Parathyroid adenoma (tissue), 2 donors: ENCODE measurements at regions not wholly inside any gene's neighbourhood (a gene's known extent, or its start where the extent isn't known, plus 50 kb on each side); places are given as distances from the start of the nearest gene placed in this dataset.
"Not testable (repeated sequence)": the region's sequence is repeated elsewhere in the genome, so short reads cannot be mapped to it uniquely, and the experiment has no call there.

Experiments
- H2AFZ ChIP-seq: fragments of 300-600 bp; sonication (generic); one replicate; pipeline ENCODE4 v1.7.0; 2017; ENCODE audit warnings: antibody characterized with exemption, mild to moderate bottlenecking
- H3K27ac ChIP-seq: fragments of 300-600 bp; sonication (generic); one replicate; pipeline ENCODE4 v1.7.0; 2017
- H3K27me3 ChIP-seq: fragments of 300-600 bp; sonication (generic); one replicate; pipeline ENCODE4 v1.7.0; 2017; ENCODE audit warnings: low read length; ENCODE audit not compliant: control insufficient read depth, insufficient read depth
- H3K36me3 ChIP-seq: fragments of 300-600 bp; sonication (generic); one replicate; pipeline ENCODE4 v1.7.0; 2017; ENCODE audit warnings: low read length; ENCODE audit not compliant: control insufficient read depth, insufficient read depth
- H3K4me1 ChIP-seq: fragments of 300-600 bp; sonication (generic); one replicate; pipeline ENCODE4 v1.7.0; 2017; ENCODE audit warnings: control low read depth
- H3K4me2 ChIP-seq: fragments of 300-600 bp; sonication (generic); one replicate; pipeline ENCODE4 v1.7.0; 2017; ENCODE audit warnings: low read length
- H3K4me3 ChIP-seq: fragments of 300-600 bp; sonication (generic); one replicate; pipeline ENCODE4 v1.7.0; 2017; ENCODE audit warnings: low read depth, low read length
- H3K79me2 ChIP-seq: fragments of 300-600 bp; sonication (generic); one replicate; pipeline ENCODE4 v1.7.0; 2017; ENCODE audit warnings: control low read depth
- H3K9ac ChIP-seq: fragments of 300-600 bp; sonication (generic); one replicate; pipeline ENCODE4 v1.7.0; 2017; ENCODE audit warnings: mild to moderate bottlenecking
- H3K9me3 ChIP-seq: fragments of 300-600 bp; sonication (generic); one replicate; pipeline ENCODE4 v1.7.0; 2017; ENCODE audit warnings: low read length; ENCODE audit not compliant: control insufficient read depth
- CTCF ChIP-seq: fragments of 300-600 bp; sonication (generic); IDR thresholded peaks from one replicate; pipeline ENCODE4 v1.7.0; 2017; ENCODE audit warnings: antibody characterized with exemption, mild to moderate bottlenecking
- donor health status: primary hyperparathyroidism.

- H3K36me3 ChIP-seq: no peaks in the 10 kb centered on the region
- H3K79me2 ChIP-seq: no peaks in the 10 kb centered on the region
- H3K9me3 ChIP-seq: no peaks in the 10 kb centered on the region
- no peaks in the 10 kb centered on the region for H3K4me1 ChIP-seq
- H3K4me3 ChIP-seq: no peak overlapping the region
- TF ChIP-seq CTCF: no peak
- no peak overlapping the region for H3K9ac ChIP-seq
- no peak overlapping the region for H3K27ac ChIP-seq
- no peaks in the 10 kb centered on the region for H3K27me3 ChIP-seq
- no peak overlapping the region for H2AFZ ChIP-seq
- H3K4me2 ChIP-seq: no peak overlapping the region
These were observed 721.0 kb upstream of the PKDCC start for GRCh38 chr2:41326851-41327250.

DNA sequence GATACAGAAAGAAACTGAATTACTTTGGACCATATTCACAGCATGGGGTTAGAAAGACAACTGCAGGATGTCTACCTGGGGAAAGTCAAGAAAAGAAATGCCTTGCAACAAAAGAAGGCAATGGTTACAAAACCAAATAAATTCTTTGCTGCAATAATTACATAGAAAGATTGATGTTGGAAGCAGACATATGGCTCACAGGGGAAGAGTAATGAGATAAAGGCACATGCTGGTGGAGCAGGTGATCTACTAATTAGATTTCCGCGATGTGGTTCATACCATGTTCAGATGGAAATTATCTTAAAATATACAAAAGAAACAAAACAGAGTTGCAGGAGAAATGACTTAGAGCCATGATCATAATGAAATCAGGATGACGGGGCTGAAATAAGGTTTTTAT lies 718.8 kb upstream of the PKDCC start:
- Histone ChIP-seq H2AFZ (no peak overlapping the region), H3K27me3 (no peaks in the 10 kb centered on the region), H3K79me2 (no peaks in the 10 kb centered on the region), H3K27ac (no peak overlapping the region), H3K9ac (no peak overlapping the region), H3K9me3 (no peaks in the 10 kb centered on the region), H3K36me3 (no peaks in the 10 kb centered on the region), H3K4me2 (no peak overlapping the region), H3K4me1 (no peaks in the 10 kb centered on the region), H3K4me3 (no peak overlapping the region)
- TF ChIP-seq CTCF: no peak

DNA sequence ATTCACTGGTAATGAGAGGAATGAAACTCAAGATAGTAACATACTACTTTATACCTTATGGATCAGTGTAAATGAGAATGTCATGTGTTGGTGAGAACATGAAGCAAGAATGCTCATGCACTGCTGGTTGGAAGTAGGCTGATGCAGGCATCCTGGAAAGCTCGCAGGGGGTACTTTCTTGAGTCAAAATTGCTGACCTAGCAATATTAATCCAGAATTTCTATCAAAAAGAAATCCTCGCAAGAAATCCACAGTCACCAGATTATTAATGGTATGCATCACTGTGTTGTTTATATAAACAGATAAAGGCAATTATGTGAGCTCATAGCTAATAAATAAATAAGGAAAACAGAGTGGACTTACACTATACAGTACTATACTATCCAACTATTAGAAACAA lies 713.7 kb upstream of the PKDCC start:
- Histone ChIP-seq H3K4me1 (no peaks in the 10 kb centered on the region), H3K79me2 (no peaks in the 10 kb centered on the region), H2AFZ (no peak overlapping the region), H3K4me3 (no peak overlapping the region), H3K27ac (no peak overlapping the region), H3K9ac (no peak overlapping the region), H3K27me3 (no peaks in the 10 kb centered on the region), H3K9me3 (no peaks in the 10 kb centered on the region), H3K4me2 (no peak overlapping the region), H3K36me3 (no peaks in the 10 kb centered on the region)
- no peak for TF ChIP-seq CTCF

DNA sequence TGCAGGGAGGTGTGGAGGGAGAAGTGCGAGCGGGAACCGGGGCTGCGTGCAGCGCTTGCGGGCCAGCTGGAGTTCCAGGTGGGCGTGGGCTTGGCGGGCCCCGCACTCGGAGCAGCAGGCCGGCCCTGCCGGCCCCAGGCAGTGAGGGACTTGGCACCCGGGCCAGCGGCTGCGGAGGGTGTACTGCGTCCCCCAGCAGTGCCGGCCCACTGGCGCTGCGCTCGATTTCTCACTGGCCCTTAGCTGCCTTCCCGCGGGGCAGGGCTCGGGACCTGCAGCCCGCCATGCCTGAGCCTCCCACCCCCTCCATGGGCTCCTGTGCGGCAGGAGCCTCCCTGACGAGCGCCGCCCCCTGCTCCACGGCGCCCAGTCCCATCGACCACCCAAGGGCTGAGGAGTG lies 712.2 kb upstream of the PKDCC start:
- H3K27ac ChIP-seq, H3K36me3 ChIP-seq, H3K79me2 ChIP-seq, H3K4me2 ChIP-seq, H2AFZ ChIP-seq, H3K4me1 ChIP-seq, H3K9me3 ChIP-seq, H3K27me3 ChIP-seq, H3K4me3 ChIP-seq, H3K9ac ChIP-seq: not testable (repeated sequence)

DNA sequence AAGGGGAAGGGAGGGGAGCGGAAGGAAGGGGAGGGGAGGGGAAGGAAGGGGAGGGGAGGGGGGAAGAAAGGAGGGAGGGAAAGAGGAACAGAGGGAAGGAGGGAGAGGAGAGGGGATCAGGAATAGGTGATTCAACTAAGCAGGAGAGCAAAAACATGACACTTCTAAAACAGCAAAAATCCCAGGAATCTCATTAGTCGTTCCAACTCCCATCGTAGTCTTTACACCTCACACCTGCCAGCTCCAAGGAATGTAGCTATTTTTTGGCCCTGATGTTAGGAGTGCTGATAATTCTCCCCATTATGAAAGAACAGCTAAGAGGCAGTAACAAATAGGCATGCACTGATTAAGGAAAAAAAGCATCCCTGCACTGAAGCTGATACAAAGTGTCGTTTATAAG lies 709.9 kb upstream of the PKDCC start:
- Histone ChIP-seq H3K36me3 (no peaks in the 10 kb centered on the region), H3K79me2 (no peaks in the 10 kb centered on the region), H3K4me1 (no peaks in the 10 kb centered on the region), H3K4me3 (no peak overlapping the region), H3K27me3 (no peaks in the 10 kb centered on the region), H2AFZ (no peak overlapping the region), H3K27ac (no peak overlapping the region), H3K9me3 (no peaks in the 10 kb centered on the region), H3K4me2 (no peak overlapping the region), H3K9ac (no peak overlapping the region)
- no peak for TF ChIP-seq CTCF
